Midbrain (tissue), 1 donor: ENCODE measurements at regions not wholly inside any gene's neighbourhood (a gene's known extent, or its start where the extent isn't known, plus 50 kb on each side); places are given as distances from the start of the nearest gene placed in this dataset.

Experiments
- DNase-seq: peaks from one replicate; lab custom pipeline; 2025; lab: John Stamatoyannopoulos, UW

GRCh38 chr9:19597176-19597575, 188.4 kb downstream of the ACER2 start:
- no peak for DNase-seq

GRCh38 chr9:19595003-19595402, 186.2 kb downstream of the ACER2 start:
- no peak for DNase-seq

GRCh38 chr9:19587678-19588077, 178.9 kb downstream of the ACER2 start:
- no peak for DNase-seq

DNA sequence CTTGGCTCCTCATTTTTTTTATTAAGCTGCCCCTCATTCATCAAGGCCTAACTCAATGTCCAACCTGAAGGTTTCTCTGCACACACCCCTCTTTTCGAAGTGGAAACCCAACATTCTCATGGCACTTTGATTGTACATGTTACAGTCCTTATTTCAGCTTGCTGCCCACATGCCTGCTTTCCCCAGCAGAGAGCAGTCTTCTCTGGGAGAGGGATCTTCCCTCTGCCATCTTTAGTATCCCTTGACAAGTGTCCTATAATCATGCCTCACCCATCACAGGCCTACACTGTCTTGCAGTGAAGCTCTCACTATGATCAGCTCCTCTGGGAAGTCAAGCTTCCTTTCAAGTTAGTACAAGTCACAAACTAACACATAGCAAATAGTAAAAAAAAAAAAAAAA, 175.1 kb downstream of the ACER2 start:
- DNase-seq: no peak

- no peak for DNase-seq
Observed at GRCh38 chr9:19577411-19577810, 168.6 kb downstream of the ACER2 start.

DNA sequence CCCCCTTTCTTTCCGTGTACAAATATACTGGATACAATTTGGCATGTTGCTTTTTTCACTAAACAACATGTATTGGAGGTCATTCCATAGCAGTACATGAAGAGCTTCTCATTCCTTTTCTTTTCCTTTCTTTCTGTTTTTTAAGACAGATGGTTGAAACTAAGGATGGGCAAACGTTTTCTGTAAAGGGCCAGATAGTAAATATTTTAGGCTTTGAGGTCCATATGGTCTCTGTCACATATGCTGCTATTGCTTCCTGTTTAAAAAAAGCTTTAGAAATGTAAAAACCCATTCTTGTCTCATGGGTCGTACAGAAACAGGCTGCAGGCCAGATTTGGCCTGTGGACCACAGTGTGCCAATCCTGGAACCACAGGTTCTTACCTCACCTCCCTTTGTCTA, 160.1 kb downstream of the ACER2 start:
- no peak for DNase-seq

DNA sequence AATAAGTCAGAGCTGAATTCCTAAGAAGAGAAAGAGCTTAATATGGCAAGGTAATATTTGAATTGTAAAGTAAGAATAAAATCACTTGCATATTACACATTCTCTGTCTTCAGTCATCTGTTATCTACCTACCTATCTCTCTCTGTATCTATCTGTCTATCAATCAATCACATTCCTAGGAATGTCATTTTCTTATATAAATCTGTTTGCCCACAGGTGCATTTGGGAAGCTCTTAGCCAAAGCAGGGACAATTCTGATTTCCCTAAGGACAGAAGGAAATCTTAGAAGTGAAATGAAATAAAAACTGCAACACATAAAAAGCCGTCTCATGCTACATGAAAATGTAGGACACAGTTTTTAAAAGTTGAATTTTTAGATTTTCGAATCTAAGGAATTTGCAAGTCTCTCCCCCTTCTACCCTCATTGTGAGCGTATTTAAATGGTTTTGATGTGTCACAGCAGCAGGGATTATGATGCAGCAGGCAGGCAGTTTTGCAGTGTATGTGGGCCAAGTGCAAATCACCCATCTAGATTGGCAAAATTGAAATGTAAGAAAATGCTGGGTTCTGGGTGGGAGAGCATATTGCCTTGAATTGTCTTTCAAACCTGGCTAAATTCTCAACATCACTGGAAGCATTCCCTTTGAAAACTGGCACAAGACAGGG, 155.7 kb downstream of the ACER2 start:
- no peak for DNase-seq

DNA sequence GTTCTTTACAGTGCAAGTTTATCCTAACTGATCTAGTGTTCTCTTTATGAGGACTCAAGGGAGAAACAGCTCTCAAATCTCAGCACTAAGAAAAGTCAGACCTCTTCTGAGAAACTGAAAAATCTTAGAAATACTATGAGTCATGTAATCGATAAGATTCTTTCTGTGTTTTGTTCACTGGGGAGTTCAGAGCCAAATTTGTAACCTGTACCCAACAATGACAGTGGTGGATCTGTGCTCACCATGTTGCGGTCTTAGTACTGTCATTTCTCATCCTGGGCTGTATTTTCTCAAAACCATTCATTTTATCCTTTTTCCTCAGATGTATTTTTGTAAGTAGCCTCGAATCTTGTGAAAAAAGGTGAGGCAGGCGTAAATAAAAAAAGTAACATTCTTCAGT, 146.4 kb downstream of the ACER2 start:
- no peak for DNase-seq

DNA sequence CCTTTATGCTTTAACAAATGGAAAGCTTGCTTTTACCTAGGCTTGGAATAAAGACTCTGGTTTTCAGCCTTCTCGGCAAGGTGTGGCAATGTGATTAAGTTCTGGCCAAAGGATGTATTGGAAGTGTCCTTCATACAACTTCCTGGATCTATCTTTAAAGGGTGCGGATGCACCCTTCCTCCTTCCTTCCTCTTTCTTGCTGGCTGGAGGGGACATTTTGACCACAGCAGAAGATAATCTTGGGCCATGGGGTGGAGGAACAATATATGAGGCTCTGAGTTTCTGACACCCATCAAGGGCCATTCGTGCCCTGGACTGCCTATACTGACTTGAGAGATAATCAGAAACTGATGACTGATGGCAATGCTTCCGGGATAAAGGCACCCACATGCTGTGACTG, 145.7 kb downstream of the ACER2 start:
- DNase-seq: no peak

- DNase-seq: no peak
Observed at GRCh38 chr9:19553441-19553840, 144.6 kb downstream of the ACER2 start.

GRCh38 chr9:19552282-19553105, 143.7 kb downstream of the ACER2 start:
- no peak for DNase-seq

GRCh38 chr9:19551124-19551929, 142.5 kb downstream of the ACER2 start:
- DNase-seq: no peak

GRCh38 chr9:19550009-19550408, 141.2 kb downstream of the ACER2 start:
- no peak for DNase-seq

- DNase-seq: no peak
Observed at GRCh38 chr9:19533373-19533772, 124.6 kb downstream of the ACER2 start.

DNA sequence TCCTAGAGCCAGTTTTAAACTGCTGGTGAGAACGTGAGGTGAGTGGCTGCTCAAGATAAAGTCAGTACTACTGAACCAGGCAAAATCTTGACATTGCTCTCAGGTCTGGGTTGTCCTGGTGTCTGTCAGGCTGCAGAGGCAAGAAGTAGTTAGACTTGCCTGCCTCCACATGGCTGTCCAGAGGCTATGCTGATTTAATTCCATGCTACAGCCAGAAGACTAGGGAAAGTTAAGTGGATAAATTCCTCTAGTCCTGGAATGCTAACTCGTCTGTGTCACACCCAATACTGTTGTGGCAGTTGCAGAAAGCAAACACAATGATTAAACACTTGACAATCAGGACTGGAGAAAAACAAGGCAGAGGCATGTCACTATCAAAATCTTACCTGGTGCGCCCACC, 118.9 kb downstream of the ACER2 start:
- no peak for DNase-seq

DNA sequence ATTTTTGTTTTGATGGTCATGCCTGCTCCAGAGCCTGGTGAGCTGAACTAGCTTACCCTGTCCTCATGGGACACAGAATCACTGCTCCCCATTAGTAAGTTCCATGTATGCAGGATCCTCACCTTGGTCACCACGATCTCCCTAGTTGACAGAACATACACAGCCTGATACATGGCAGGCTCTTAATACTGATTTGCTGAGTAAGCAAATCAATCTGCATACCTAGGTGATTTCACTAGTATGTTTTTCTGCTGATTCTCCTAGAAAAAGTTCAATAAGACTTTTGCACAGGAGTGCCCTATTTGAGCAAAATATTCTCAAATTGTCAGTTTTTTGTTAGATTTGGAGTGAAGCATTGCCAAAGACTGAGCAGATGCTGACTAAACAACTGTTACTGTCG, 113.7 kb downstream of the ACER2 start:
- DNase-seq: no peak

- no peak for DNase-seq
Observed at GRCh38 chr9:19521205-19521604, 112.4 kb downstream of the ACER2 start.

- no peak for DNase-seq
Observed at GRCh38 chr9:19517202-19517942, 108.6 kb downstream of the ACER2 start.

GRCh38 chr9:19516348-19516747, 107.5 kb downstream of the ACER2 start:
- DNase-seq: no peak

DNA sequence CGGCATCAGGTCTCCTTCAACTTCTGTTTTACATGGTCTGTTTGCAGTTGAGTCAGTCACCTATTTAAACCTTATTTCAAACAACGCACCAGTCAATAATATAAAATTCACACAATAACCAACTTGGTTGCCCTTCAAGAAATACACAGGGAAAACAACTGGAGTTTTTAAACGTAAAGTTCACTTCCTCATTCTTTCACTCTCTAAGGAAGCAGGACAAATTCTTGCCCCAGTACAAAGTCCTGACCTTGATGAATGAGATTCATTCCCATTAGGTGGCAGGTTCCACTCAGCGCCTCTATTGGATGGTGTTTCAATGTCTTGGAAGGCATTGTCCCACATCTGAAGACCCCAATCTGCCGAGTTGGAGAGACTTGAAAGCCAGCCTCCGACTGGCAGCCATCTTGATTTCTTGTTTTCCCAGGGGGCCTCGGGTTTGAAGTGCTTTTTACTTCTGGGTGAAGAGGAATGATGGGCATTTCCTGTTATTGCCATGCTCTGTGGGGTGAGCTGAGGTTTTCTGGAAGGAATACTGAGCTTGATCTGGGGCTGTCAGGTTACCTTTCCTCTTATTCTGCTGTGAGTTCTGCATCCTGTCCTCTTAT, 105.0 kb downstream of the ACER2 start:
- DNase-seq: no peak

DNA sequence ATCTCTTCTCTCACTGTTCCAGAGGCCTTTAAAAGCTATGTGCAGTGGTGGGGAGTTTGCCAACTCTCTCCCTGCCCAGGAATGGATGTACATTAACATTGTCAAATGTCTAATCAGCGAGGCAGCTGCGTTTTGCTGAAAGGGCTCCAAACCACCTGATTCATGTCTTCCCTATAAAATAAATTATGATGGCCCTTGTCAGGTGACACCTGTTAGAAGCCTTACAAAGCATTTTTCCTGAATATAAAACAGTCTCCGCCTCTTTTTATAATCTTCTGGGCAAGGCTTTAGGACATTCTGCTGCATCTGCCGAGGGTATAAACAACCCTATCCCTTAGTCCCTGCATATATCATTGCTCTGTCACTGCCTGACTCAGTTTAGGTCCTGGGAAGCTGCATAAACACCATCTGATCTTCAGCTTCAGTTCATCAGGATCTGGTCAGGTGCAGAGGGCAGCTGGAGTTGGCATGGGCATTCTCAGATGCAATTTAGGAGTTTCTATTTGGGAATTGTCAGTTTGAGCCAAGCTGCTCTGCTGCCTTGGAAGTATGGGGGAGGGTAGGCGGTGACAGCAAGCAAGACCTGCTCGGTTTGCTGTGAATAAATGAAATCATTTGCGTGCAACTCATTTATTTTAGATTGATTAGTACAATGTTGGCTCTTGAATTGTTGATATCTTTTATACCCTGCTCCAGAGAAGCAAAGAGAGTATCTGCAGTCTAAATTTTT, 103.5 kb downstream of the ACER2 start:
- no peak for DNase-seq
